Esophagus squamous epithelium (tissue), 5 donors: ENCODE measurements at regions not wholly inside any gene's neighbourhood (a gene's known extent, or its start where the extent isn't known, plus 50 kb on each side); places are given as distances from the start of the nearest gene placed in this dataset.

Experiments
- DNase-seq: peaks from one replicate; lab custom pipeline; 2025; lab: John Stamatoyannopoulos, UW
- H3K27ac ChIP-seq, 4 donors: fragments of 200-600 bp; sonication (generic); one replicate each; pipeline ENCODE4 v1.5.1; 2016 to 2019; ENCODE audit warnings: mild to moderate bottlenecking in 1 of 4
- H3K27me3 ChIP-seq, 4 donors: fragments of 200-600 bp; sonication (generic); 1 replicate in 3 of 4; 2 replicates in 1 of 4; pipeline versions ENCODE4 v1.5.1 to v1.6.0; 2017 to 2021; ENCODE audit warnings: antibody characterized with exemption in 1 of 4
- H3K36me3 ChIP-seq, 3 donors: fragments of 200-600 bp; sonication (generic); one replicate each; pipeline ENCODE4 v1.5.1; 2016 to 2019
- H3K4me1 ChIP-seq, 3 donors: fragments of 200-600 bp; sonication (generic); one replicate each; pipeline ENCODE4 v1.5.1; 2017 to 2019
- H3K4me3 ChIP-seq, 4 donors: fragments of 200-600 bp; sonication (generic); 1 replicate in 3 of 4; 2 replicates in 1 of 4; pipeline ENCODE4 v1.5.1; 2016 to 2019; ENCODE audit warnings: mild to moderate bottlenecking in 2 of 4, moderate library complexity in 1 of 4
- H3K9me3 ChIP-seq, 3 donors: fragments of 200-600 bp; sonication (generic); one replicate each; pipeline ENCODE4 v1.5.1; 2016 to 2019
- CTCF ChIP-seq, 6 experiments: fragments of 450-650 bp in 4 of 6; fragments of 200-600 bp in 2 of 6; sonication (generic) in 2 of 6; IDR thresholded peaks; one replicate each; pipeline ENCODE4 v1.5.1; 2016 to 2019; ENCODE audit warnings: antibody characterized with exemption in 6 of 6, mild to moderate bottlenecking in 4 of 6, moderate library complexity in 4 of 6
- POLR2A ChIP-seq, 4 donors: fragments of 450-650 bp; IDR thresholded peaks; one replicate each; pipeline ENCODE4 v1.6.1; 2017; ENCODE audit warnings: antibody characterized with exemption in 4 of 4, mild to moderate bottlenecking in 4 of 4, moderate library complexity in 3 of 4
- WGBS, 2 donors: methylation state at CpG; one replicate each; pipeline ENCODE4 v1.1.5; 2018; 5-methylcytosine and 5-hydroxymethylcytosine counted together
- intact Hi-C: fragments of 100-400 bp; cut with DNase I; formaldehyde crosslinking; loops from one replicate; pipeline ENCODE4 v1.15.0; 2022
- small RNA-seq, 4 donors: library from RNA; depleted of rRNA; stranded (forward); fragments of <200 nt; gene quantifications; one replicate each; pipeline ENCODE3, GENCODE V24; 2016
- donor health status: DM: yes; HTN: yes; CAD: no.

- peaks cover 0 to 7% (median 0%) of the 10 kb centered on the region in 3 donors for H3K4me1 ChIP-seq
- no peak for DNase-seq
- intact Hi-C loops, result no loop called here
- H3K27me3 ChIP-seq, result no peaks in the 10 kb centered on the region
- H3K9me3 ChIP-seq, result no peaks in the 10 kb centered on the region
- peak overlapping the region in 3 of 4 donors; percentile 15 to 73 (median 57) for H3K27ac ChIP-seq
- H3K36me3 ChIP-seq, result no peaks in the 10 kb centered on the region
- H3K4me3 ChIP-seq, result no peak overlapping the region
- TF ChIP-seq POLR2A (IDR thresholded peaks at IDR 0.05), result no peak
- TF ChIP-seq CTCF (IDR thresholded peaks at IDR 0.05), result no peak
- 51 to 60% methylated on average over 8 of the region's 8 CpGs for WGBS, 2 donors
These were observed 66.9 kb upstream of the SLC25A13 start for GRCh38 chr7:96388620-96389383.

- H3K4me1 ChIP-seq, result peaks cover 0 to 7% (median 0%) of the 10 kb centered on the region in 3 donors
- intact Hi-C loops, result no loop called here
- peak overlapping the region in 2 of 4 donors; percentile 53 to 57 for H3K27ac ChIP-seq
- no peaks in the 10 kb centered on the region for H3K9me3 ChIP-seq
- TF ChIP-seq CTCF (IDR thresholded peaks at IDR 0.05) (no peak), POLR2A (IDR thresholded peaks at IDR 0.05) (no peak)
- H3K36me3 ChIP-seq, result no peaks in the 10 kb centered on the region
- no peak for DNase-seq
- H3K27me3 ChIP-seq, result no peaks in the 10 kb centered on the region
- 7 to 9% methylated on average over 2 of the region's 2 CpGs for WGBS, 2 donors
- H3K4me3 ChIP-seq, result no peak overlapping the region
These were observed 66.3 kb upstream of the SLC25A13 start for GRCh38 chr7:96388166-96388565.

- intact Hi-C loops, result no loop called here
- Histone ChIP-seq H3K9me3 (no peaks in the 10 kb centered on the region), H3K36me3 (no peaks in the 10 kb centered on the region), H3K27ac (no peak overlapping the region), H3K4me3 (no peak overlapping the region), H3K27me3 (no peaks in the 10 kb centered on the region), H3K4me1 (no peaks in the 10 kb centered on the region)
- no peak for DNase-seq
- WGBS, 2 donors, result 10 to 57% methylated on average over 3 to 4 of the region's 5 CpGs
- TF ChIP-seq CTCF (IDR thresholded peaks at IDR 0.05) (no peak), POLR2A (IDR thresholded peaks at IDR 0.05) (no peak)
These were observed 58.2 kb upstream of the SLC25A13 start for GRCh38 chr7:96380111-96380512.

GRCh38 chr7:96377399-96377798 lies 55.5 kb upstream of the SLC25A13 start:
- Histone ChIP-seq H3K9me3 (no peaks in the 10 kb centered on the region), H3K27ac (no peak overlapping the region), H3K4me3 (no peak overlapping the region), H3K4me1 (no peaks in the 10 kb centered on the region), H3K36me3 (no peaks in the 10 kb centered on the region), H3K27me3 (no peaks in the 10 kb centered on the region)
- intact Hi-C loops, result no loop called here
- DNase-seq, result no peak
- TF ChIP-seq CTCF (IDR thresholded peaks at IDR 0.05), result no peak
- TF ChIP-seq POLR2A (IDR thresholded peaks at IDR 0.05), result no peak

Small RNAs in the stretch of these regions (small RNA-seq; reads per million reads assigned to genes)
- gene RNU7-188P, result 0 reads per million in 4 donors
